ENCODE measurements at regions not wholly inside any gene's neighbourhood (a gene's known extent, or its start where the extent isn't known, plus 50 kb on each side); places are given as distances from the start of the nearest gene placed in this dataset.
"Not testable (repeated sequence)": the region's sequence is repeated elsewhere in the genome, so short reads cannot be mapped to it uniquely, and the experiment has no call there.

GRCh38 chr16:29232811-29233704 is 173.5 kb downstream of the NPIPB11 start:
- no peak for DNase-seq

- DNase-seq = not testable (repeated sequence)
These were observed 174.3 kb downstream of the NPIPB11 start for GRCh38 chr16:29232160-29232705.

DNA sequence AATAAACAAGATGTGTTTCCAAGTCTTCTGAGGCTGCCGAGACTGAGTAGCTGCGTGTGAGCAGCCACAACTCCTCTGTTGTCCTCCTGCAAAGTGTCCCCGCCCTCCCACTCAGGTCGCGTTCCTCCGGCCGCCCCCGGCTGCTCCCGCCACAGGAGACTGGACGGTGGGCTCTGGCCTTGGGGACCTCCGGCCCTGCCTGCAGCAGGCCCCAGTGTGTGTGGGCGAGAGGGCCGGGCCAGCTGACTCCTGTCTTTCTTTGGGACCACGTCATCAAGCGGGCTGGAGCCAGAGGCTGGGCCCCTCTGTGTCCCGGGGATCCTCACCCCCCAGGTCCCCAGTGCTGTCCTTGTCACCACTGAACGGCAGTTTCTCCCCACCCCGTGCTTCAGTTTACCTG is 175.3 kb downstream of the NPIPB11 start:
- no peak for DNase-seq

DNA sequence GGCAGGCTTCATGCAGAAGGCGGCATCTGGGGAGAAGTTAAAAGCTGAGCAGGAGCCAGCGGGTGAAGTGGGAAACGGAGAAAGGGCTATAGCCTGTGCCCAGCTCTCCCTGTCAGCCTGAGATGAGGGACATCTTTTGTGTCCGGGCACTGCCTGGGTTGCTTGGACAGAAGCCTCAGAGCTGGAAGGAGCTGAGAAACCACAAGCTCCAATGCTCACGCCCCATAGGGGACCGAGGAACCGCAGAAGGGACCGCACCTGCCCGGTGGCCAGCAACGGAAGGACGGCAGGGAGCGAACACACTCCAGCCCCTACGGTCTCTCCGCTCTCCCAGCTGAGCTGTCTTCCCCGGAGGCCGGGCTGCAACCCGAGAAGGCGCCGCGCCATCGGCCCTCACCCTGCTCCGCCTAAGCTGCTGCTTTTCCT is 175.8 kb downstream of the NPIPB11 start:
- no peak for DNase-seq

GRCh38 chr16:29230006-29230668 is 176.4 kb downstream of the NPIPB11 start:
- DNase-seq = not testable (repeated sequence)

DNA sequence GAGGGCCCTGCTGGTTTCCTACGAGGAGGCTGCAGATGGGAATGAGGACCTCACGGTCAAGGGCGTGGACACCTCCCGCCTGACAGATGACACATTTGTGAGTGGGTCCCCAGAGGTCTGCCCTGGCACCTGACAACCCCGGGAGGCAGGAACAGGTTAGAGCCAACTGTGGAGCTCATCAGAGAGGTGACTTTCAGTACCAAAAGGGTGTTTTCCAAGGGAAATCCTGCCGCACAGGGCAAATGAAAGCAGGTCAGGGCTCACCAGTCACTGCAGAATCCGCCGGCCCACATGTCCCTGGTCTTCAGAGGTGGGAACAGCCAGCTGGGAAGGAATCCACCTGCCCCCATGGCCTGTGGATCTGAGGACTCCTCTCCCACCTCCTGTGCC is 176.9 kb downstream of the NPIPB11 start:
- DNase-seq = not testable (repeated sequence)

- not testable (repeated sequence) for DNase-seq
These were observed 177.6 kb downstream of the NPIPB11 start for GRCh38 chr16:29228664-29229611.

DNA sequence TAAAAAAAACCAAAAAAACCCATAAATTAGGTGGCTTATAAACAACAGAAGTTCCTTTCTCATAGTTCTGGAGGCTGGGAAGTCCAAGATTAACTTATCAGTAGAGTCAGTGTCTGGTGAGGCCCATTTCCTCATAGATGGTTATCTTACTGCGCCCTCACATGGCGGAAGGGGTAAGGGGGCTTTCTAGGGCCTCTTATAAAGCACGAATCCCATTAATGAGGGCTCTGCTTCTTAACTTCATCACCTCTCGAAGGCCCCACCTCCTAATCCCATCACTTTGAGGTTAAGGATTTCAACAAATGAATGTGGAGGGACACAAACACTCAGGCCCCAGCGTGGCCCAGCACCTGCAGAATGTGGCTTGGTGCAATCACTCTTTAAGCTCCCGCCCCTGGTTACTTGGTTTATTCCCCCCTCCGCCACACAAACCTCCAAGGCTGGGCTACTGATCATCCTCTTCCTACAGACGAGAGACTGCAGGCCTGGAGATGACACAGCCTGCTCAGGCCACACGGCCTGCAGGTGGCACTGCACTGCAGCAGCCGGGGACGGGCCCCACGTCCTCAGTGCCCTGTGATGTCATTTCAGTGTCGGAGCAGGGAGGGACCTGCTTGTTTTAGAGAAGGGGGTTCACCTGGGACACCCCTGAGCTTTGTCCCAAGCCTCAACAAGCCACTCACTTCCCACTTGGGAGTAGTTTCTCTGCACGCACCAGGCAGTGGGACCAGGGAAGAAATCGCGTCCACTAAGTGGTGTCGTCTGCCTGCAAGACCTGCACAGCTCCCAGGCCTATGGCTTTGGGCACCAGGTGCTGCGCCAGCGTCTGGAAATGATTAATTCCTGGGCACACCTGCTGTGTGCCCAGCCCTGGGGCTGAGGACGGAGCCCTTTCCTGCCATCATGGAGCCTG is 178.5 kb downstream of the NPIPB11 start:
- peak; percentile 71 for DNase-seq

DNA sequence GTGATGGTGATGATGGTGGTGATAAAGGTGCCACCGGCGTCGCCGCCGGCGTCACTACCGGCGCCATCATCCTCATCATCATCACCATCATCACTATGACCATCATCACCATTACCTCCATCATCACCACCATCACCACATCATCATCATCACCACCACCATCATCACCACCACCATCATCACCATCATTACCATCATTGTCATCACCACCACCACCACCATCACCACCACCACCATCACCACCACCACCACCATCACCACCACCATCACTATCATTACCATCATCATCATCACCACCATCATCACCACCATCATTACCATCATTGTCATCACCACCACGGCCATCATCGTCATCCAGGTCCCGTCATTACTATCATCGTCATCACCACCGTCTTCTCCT is 179.7 kb downstream of the NPIPB11 start:
- DNase-seq = no peak

DNA sequence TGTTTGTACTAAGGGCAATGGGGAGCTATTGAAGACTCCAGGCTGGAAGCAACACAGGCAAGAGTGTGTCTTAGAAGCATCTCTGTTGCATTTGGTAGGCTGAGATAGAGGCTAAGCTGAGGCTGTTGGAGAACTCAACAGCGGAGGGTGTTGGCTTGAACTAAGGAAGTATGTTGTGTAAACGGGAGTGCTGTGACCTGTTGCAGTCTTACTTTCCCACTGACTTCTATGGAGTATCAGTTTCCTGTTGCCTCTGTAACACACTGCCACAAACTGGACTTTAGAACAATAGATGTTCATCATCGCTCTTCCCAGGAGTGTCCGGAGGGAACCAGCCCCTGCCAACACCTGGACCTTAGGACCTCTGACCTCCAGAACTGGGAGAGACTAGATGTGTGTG is 181.8 kb downstream of the NPIPB11 start:
- not testable (repeated sequence) for DNase-seq

- DNase-seq = not testable (repeated sequence)
These were observed 183.9 kb downstream of the NPIPB11 start for GRCh38 chr16:29222615-29223014.

- not testable (repeated sequence) for DNase-seq
These were observed 184.5 kb downstream of the NPIPB11 start for GRCh38 chr16:29222008-29222407.

DNA sequence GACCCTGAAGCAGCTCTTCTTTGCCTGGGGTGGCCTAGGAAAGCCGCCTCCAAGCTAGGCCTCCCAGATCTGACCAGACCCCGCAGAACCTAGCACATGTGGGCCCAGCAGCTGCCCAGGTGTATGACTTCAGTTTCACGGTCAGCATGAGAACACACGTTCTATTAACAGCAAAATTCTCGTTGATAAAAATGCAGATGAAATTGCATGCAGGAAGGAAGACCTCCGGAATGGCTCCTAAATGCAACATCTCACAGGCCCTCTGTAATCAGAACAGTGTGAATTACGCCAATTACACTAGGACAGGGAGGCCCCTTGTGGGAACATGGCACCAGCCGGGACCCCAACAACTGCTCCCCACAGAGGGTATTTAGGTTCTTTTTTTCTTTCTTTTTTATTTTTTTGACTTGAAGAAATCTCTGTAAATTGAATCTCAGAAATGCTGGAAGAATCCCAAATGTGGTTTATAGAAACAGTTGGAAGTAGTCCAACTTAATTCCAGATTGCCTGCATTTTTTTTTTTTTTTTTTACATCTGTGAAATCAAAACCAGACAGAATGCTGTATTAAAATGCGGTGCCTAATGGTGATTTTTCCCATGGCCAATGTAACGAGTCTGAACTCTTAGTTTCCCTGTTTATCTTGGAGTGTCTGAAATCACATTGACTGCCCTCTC is 185.1 kb downstream of the NPIPB11 start:
- not testable (repeated sequence) for DNase-seq

GRCh38 chr16:29220647-29221191 is 185.8 kb downstream of the NPIPB11 start:
- not testable (repeated sequence) for DNase-seq

DNA sequence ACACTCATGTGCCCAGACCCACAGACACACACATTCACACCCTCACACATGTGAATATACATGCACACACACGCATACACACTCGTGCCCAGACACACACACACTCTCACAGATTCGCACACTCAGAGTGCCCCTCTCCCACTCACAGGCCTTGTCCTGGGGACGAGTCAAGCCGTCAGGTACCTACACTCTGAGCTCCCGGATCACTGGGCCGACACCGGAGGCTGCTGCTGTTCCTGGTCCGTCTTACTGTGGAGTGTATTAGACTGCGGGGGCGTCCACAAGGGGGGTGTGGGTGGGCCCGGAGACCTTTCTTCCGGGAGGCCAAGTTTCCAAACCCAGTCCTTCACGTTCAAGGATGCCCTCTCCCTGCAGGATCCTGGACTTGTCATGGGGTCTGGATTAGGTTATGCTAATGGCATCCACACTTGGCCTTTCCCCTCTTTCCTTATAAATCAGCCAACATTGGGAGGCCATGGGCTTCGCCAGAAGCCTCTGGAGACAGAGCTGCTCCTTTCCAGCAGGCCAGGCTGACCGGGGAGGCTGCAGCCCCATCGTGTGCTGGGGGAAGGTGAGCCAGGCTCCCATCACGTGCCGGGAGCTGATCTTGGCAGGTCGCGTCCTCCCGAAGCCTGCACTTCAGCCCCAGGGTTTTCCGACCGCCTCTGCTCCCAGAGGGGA is 186.4 kb downstream of the NPIPB11 start:
- DNase-seq = not testable (repeated sequence)

DNA sequence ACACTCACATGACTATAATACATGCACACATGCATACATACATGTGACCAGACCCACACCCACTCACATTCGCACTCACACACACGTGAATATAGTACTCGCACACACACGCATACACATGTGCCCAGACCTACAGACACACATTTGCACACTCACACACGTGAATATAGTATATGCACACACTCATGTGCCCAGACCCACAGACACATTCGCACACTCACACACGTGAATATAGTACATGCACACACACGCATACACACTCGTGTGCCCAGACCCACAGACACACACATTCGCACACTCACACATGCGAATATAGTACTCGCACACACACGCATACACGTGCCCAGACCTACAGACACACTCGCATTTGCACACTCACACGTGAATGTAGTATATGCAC is 186.9 kb downstream of the NPIPB11 start:
- DNase-seq = not testable (repeated sequence)

DNA sequence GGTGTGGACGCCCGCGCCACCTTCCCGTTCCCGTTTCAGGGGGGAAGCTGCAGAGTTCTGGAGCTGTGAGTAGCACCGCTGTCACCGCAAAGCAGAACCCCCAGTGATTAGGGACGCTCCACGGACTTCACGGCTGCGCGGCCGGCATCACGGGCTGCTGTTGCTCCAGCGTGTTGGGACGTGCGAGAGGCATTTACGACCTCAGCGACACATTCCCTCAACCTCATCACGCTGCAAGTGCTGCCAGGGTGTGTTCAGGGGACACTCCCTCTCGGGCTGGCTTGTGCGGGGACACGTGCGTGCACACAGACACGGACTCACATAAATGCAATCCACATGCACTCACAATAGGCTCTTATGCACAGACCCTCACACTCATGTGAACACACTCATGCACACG is 187.9 kb downstream of the NPIPB11 start:
- not testable (repeated sequence) for DNase-seq

GRCh38 chr16:29218171-29218570 is 188.3 kb downstream of the NPIPB11 start:
- not testable (repeated sequence) for DNase-seq

DNA sequence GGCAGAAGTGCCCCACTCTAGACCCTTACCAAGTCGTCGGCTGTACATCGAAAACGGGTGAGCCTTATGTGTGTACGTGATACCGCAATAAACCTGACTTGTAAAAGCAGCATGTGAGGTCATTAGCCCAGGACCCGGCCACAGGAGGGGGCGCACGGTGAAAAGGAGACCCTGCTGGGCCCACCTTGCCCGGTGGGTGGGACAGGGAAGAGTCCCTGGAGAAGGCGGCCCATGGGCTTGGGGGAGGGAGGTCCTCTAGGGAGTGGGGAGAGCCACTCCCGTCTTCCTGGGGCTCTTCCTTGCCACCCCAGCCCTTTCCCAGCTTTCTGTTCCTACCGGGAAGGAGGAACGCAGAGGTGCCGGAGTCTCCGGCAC is 188.8 kb downstream of the NPIPB11 start:
- DNase-seq = not testable (repeated sequence)
